Dendritic cell treated with granulocyte-macrophage colony-stimulating factor and Interleukin-4, amounts not matched to agents 40 ng/mL and 50 ng/mL, for 4 days (primary cell): ENCODE measurements at regions not wholly inside any gene's neighbourhood (a gene's known extent, or its start where the extent isn't known, plus 50 kb on each side); places are given as distances from the start of the nearest gene placed in this dataset.

ENCODE experiments used
- H3K27ac Mint-ChIP-seq: one replicate; pipeline ENCODE4 v1.8.0; 2022; ENCODE audit warnings: mild to moderate bottlenecking, mixed read lengths
- H3K27me3 Mint-ChIP-seq: one replicate; pipeline ENCODE4 v1.8.0; 2022; ENCODE audit warnings: mild to moderate bottlenecking, mixed read lengths
- H3K36me3 Mint-ChIP-seq: one replicate; pipeline ENCODE4 v1.8.0; 2022; ENCODE audit warnings: low read depth, mixed read lengths
- H3K4me1 Mint-ChIP-seq: one replicate; pipeline ENCODE4 v1.8.0; 2022; ENCODE audit warnings: low read depth, mixed read lengths
- H3K4me3 Mint-ChIP-seq: one replicate; pipeline ENCODE4 v1.8.0; 2022; ENCODE audit warnings: mild to moderate bottlenecking, moderate library complexity, mixed read lengths
- H3K9me3 Mint-ChIP-seq: one replicate; pipeline ENCODE4 v1.8.0; 2022; ENCODE audit warnings: mixed read lengths
- intact Hi-C: fragments of 100-400 bp; cut with micrococcal nuclease; formaldehyde crosslinking; loops from one replicate; pipeline ENCODE4 v1.15.0; 2022

DNA sequence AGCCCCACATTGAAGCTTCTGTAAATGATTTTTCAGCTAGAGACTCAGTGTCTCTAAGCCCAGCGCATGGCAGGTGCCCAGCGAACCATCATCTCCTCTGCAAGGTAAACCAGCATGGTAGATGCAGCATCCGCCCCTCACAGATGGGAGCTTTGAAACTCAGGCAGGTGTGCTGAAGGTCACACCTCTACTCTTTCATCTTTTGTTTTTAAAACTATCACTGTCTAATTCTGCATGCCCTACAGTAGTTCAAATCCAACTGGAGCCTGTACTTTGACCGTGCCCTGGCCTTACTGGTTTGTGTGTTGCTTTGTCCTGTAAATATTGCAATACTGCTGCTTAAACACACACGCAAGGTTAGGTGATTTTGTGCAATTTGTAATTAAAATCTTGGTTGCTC lies 831.1 kb downstream of the GALR1 start:
- no peak overlapping the region for H3K4me3 Mint-ChIP-seq
- intact Hi-C loops = no loop called here
- no peaks in the 10 kb centered on the region for H3K36me3 Mint-ChIP-seq
- no peaks in the 10 kb centered on the region for H3K27me3 Mint-ChIP-seq
- H3K4me1 Mint-ChIP-seq = no peaks in the 10 kb centered on the region
- H3K27ac Mint-ChIP-seq = no peak overlapping the region
- H3K9me3 Mint-ChIP-seq = no peaks in the 10 kb centered on the region

DNA sequence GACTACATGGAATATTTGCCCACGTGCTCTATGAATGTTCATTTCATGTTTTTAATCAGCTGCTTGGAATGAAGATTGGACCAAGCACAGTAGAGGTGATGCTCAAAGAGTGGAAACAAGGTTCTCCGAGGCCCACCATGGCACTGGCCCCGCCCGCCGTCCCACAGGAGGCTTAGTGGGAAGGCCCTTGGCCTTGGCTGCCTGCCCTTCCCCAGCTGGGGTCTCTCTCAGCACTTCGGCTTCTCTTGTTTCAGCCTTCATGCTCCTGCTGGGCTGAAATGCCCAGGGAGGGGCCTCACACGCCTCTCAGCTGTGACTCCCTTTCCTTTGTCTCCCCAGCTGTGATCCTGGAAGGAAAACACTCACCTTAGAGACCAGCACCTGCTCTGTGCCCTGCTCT lies 833.2 kb downstream of the GALR1 start:
- no peaks in the 10 kb centered on the region for H3K9me3 Mint-ChIP-seq
- no peak overlapping the region for H3K27ac Mint-ChIP-seq
- intact Hi-C loops = no loop called here
- no peak overlapping the region for H3K4me3 Mint-ChIP-seq
- no peaks in the 10 kb centered on the region for H3K4me1 Mint-ChIP-seq
- H3K36me3 Mint-ChIP-seq = no peaks in the 10 kb centered on the region
- no peaks in the 10 kb centered on the region for H3K27me3 Mint-ChIP-seq

DNA sequence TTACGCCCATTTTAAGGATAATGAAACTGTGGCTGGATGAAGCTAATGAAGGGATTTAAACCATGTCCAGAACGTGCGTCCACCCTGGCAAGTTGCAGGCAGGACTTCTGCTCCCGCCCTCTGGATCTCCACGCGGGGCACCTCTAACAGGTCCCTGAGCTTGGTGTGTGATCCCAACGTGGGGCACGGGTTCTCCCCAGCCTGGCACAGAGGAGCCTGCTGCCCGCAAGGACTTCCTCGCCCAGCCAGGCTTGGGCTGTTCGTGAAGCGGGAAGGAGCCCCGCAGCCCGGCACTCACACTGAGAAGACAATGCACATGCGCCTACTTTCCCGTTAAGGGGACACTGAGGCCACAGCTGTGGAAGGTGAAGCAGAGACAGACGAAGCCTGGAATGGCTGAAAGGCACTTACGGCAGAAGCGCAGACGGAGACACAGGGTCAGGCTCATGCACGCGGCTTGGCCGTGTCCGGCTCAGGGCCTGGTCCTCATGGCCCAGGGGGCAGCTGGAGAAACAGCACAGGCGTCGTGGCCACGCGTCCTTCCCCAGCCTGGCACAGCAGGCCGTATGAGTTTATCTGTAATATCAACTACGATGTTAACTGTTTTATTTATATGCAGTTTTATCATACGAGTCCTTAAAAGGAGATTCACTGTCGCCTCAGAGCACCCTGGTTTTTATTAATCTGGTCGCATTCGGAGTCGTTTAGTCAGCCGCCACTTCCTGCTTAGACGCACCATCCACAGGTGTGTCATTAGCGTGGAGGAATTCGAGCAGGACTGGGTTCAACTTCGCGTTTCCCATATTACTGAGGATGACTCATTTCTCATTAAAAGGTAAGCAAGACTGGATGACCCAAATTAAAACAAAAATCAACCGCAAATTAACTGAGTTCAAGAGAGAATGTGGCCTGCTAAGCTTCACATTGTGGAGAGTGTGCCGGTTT lies 835.9 kb downstream of the GALR1 start:
- Mint-ChIP-seq H3K4me3 (no peak overlapping the region), H3K4me1 (no peaks in the 10 kb centered on the region), H3K36me3 (no peaks in the 10 kb centered on the region), H3K27ac (no peak overlapping the region), H3K27me3 (no peaks in the 10 kb centered on the region), H3K9me3 (no peaks in the 10 kb centered on the region)
- intact Hi-C loops = no loop called here

DNA sequence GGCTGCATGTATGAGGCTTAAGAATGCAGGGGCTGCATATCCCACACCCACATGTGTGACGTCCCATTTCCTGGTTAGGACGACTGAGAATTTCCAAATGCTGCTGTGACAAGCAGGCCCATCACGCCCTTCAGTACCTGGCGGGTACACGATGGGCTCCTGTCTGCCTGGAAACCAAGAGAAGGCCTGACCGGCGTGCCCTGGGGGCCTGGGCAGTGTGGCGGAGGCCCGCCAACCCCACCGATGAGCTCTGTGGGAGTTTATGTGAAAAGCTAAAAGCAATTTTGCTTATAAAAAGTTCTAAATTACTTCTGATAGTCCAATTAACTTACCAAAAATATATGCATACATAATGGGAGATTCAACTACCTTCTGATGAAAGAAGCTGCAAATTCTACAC lies 837.3 kb downstream of the GALR1 start:
- H3K27me3 Mint-ChIP-seq = no peaks in the 10 kb centered on the region
- H3K9me3 Mint-ChIP-seq = no peaks in the 10 kb centered on the region
- no peak overlapping the region for H3K4me3 Mint-ChIP-seq
- no peak overlapping the region for H3K27ac Mint-ChIP-seq
- H3K4me1 Mint-ChIP-seq = no peaks in the 10 kb centered on the region
- H3K36me3 Mint-ChIP-seq = no peaks in the 10 kb centered on the region
- intact Hi-C loops = no loop called here

- H3K36me3 Mint-ChIP-seq = no peaks in the 10 kb centered on the region
- no peaks in the 10 kb centered on the region for H3K4me1 Mint-ChIP-seq
- intact Hi-C loops = no loop called here
- H3K4me3 Mint-ChIP-seq = no peak overlapping the region
- no peaks in the 10 kb centered on the region for H3K9me3 Mint-ChIP-seq
- no peaks in the 10 kb centered on the region for H3K27me3 Mint-ChIP-seq
- no peak overlapping the region for H3K27ac Mint-ChIP-seq
These were observed 837.7 kb downstream of the GALR1 start for GRCh38 chr18:78087338-78087737.

DNA sequence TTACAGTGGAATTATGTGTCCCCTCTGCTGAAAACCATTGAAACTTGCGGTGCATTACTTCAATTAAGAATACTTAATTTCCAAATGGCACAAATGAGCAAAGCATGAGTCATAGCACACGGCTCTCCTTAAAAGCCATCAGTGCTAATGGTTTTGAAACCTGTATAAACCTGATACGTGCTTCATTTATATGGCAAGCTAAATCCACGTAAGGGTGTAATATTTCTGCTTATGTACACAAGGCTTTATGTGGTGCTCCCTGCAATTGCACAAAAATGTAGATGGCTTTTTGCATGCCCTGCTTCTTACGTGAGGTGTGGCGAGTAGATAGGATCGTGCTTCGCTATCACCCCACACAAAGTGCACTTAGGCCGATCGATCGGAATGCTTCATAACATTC lies 840.9 kb downstream of the GALR1 start:
- Mint-ChIP-seq H3K4me3 (no peak overlapping the region), H3K27ac (no peak overlapping the region), H3K9me3 (no peaks in the 10 kb centered on the region), H3K27me3 (no peaks in the 10 kb centered on the region), H3K36me3 (no peaks in the 10 kb centered on the region), H3K4me1 (no peaks in the 10 kb centered on the region)
- intact Hi-C loops = no loop called here

DNA sequence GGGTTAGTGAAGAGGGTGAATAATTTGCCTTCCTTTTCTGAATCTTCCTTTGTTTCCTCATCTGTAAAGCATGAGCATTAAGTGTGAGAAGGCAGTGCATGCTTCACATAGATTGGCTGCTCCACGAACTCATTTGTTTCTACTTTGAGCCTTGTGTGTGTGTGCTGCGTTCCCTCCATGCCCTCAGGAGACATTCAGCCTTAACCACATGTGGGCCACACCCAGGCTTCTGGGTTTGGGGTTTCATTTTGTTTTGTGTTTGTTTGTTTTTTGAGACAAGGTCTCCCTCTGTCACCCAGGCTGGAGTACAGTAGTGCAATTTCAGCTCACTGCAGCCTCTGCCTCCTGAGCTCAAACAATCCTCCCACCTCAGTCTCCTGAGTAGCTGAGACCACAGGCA lies 843.3 kb downstream of the GALR1 start:
- intact Hi-C loops = no loop called here

DNA sequence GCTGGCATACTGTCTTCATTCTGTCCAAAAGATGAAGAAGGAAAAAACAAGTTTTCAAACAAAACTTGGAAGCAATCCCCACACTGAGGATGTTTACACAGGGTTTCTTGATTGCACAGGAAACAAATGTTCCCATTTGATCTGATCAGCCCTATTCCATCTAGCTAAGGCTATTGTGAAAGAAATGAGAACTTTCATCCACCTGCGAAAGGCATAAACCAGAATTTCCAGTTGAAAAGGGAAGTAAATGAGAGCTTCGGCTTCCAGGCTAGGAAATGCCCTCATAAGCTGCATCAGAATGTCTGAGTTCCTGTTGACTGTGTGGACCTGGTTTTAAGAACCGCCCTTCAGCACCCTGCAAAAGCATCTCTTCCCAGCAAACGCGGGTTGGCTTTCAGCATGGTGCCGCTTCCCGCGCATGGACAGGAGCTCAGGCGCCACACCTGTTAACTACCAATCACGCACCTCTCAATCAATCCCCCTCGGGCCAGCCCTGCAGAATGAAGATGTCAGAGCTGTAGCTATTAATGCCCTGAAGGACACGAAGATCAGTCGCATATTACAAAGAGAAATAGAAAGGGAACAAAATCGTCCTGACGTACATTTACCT lies 850.4 kb downstream of the GALR1 start:
- intact Hi-C loops = no loop called here
- H3K27me3 Mint-ChIP-seq = no peaks in the 10 kb centered on the region
- peaks cover 12% of the 10 kb centered on the region for H3K9me3 Mint-ChIP-seq
- no peak overlapping the region for H3K4me3 Mint-ChIP-seq
- no peaks in the 10 kb centered on the region for H3K4me1 Mint-ChIP-seq
- H3K36me3 Mint-ChIP-seq = no peaks in the 10 kb centered on the region
- no peak overlapping the region for H3K27ac Mint-ChIP-seq

More for the DNA sequence above, 843.3 kb downstream of the GALR1 start:
- H3K4me3 Mint-ChIP-seq = no peak overlapping the region
- H3K4me1 Mint-ChIP-seq = no peaks in the 10 kb centered on the region
- H3K27ac Mint-ChIP-seq = no peak overlapping the region
- H3K9me3 Mint-ChIP-seq = no peaks in the 10 kb centered on the region
- H3K36me3 Mint-ChIP-seq = no peaks in the 10 kb centered on the region
- no peaks in the 10 kb centered on the region for H3K27me3 Mint-ChIP-seq

- intact Hi-C loops = no loop called here
- Mint-ChIP-seq H3K36me3 (no peaks in the 10 kb centered on the region), H3K27me3 (no peaks in the 10 kb centered on the region), H3K27ac (no peak overlapping the region), H3K4me3 (no peak overlapping the region), H3K9me3 (peaks cover 12% of the 10 kb centered on the region), H3K4me1 (no peaks in the 10 kb centered on the region)
These were observed 851.4 kb downstream of the GALR1 start for GRCh38 chr18:78101091-78101490.

- no peak overlapping the region for H3K27ac Mint-ChIP-seq
- intact Hi-C loops = no loop called here
- H3K4me1 Mint-ChIP-seq = no peaks in the 10 kb centered on the region
- H3K9me3 Mint-ChIP-seq = peaks cover 19% of the 10 kb centered on the region
- H3K36me3 Mint-ChIP-seq = no peaks in the 10 kb centered on the region
- no peak overlapping the region for H3K4me3 Mint-ChIP-seq
- no peaks in the 10 kb centered on the region for H3K27me3 Mint-ChIP-seq
These were observed 852.5 kb downstream of the GALR1 start for GRCh38 chr18:78102135-78102534.

DNA sequence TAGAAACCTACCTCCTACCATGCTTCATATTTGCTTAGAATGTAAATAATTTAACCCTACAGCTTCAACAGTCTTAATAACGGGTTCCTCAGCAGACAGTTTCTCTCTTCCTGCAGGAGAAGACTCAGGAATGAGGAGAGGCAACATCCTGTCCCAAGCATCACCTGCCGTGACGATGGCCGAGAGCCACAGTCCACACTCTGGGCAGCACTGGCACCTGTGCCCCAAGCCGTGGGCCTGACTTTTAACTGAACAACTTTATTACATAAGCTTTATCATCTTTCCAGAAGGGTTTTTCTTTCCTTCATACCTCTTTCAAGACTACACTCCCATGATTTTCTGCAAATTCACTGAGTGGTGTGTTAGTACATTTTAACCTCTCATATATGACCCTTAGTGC lies 856.0 kb downstream of the GALR1 start:
- Mint-ChIP-seq H3K4me3 (no peak overlapping the region), H3K36me3 (no peaks in the 10 kb centered on the region), H3K27me3 (no peaks in the 10 kb centered on the region), H3K9me3 (peaks cover 19% of the 10 kb centered on the region), H3K27ac (no peak overlapping the region), H3K4me1 (no peaks in the 10 kb centered on the region)
- intact Hi-C loops = no loop called here

DNA sequence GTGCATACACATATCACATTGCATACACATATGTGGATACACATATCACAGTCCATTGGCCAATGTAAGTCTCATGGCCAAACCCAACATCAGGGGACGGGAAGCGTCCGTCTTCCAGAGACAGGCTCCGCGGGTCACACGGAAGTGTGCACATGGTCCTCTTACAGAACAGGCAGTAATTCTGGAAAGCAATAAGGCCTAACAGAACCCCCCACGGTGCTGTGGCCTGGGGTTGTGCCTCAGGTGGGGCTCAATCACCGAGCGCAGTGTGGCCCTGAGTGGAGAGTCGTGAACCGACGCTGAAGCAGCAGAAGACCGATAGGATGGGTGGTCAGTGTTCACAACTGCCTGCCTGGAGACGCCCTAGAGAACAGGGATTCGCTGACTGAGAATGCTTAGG lies 857.3 kb downstream of the GALR1 start:
- Mint-ChIP-seq H3K27me3 (no peaks in the 10 kb centered on the region), H3K36me3 (no peaks in the 10 kb centered on the region), H3K4me3 (no peak overlapping the region), H3K4me1 (no peaks in the 10 kb centered on the region), H3K9me3 (peaks cover 15% of the 10 kb centered on the region), H3K27ac (no peak overlapping the region)
- intact Hi-C loops = no loop called here

DNA sequence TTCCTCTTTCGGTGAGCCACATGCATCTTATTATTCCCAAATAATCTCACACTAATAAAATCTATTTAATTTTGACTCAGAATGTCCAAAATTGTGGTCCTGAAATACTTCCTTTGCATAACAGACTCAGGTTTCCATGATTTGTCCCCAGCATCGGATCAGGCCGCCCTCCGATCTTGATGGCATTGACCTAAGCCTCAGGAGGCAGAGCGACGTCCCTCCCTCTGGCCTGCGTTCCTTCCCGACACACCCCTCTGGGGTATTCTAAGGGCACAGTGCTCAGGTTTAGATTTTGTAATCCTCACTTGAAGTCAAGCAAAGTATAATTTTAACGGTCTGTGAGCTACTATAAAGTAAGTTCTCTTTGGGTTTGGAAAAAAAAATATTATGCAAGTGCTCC lies 857.7 kb downstream of the GALR1 start:
- Mint-ChIP-seq H3K27ac (no peak overlapping the region), H3K9me3 (peaks cover 11% of the 10 kb centered on the region), H3K27me3 (no peaks in the 10 kb centered on the region), H3K4me3 (no peak overlapping the region), H3K4me1 (no peaks in the 10 kb centered on the region), H3K36me3 (no peaks in the 10 kb centered on the region)
- intact Hi-C loops = no loop called here

GRCh38 chr18:78108554-78108953 lies 858.9 kb downstream of the GALR1 start:
- H3K4me3 Mint-ChIP-seq = no peak overlapping the region
- H3K4me1 Mint-ChIP-seq = no peaks in the 10 kb centered on the region
- H3K27me3 Mint-ChIP-seq = no peaks in the 10 kb centered on the region
- H3K9me3 Mint-ChIP-seq = peaks cover 7% of the 10 kb centered on the region
- intact Hi-C loops = no loop called here
- no peaks in the 10 kb centered on the region for H3K36me3 Mint-ChIP-seq
- H3K27ac Mint-ChIP-seq = no peak overlapping the region
